ENCODE measurements at regions not wholly inside any gene's neighbourhood (a gene's known extent, or its start where the extent isn't known, plus 50 kb on each side); places are given as distances from the start of the nearest gene placed in this dataset.

- intact Hi-C loops (cut with DNase I) = no loop called here
- DNase-seq = no peak
- no peak for ATAC-seq (ENCODE audit: poor library complexity)
Measured at GRCh38 chr1:222325506-222325905, 222.4 kb downstream of the HHIPL2 start.

GRCh38 chr1:222314839-222315238 is 233.1 kb downstream of the HHIPL2 start:
- no peak for ATAC-seq (ENCODE audit: poor library complexity)
- intact Hi-C loops (cut with DNase I) = no loop called here

GRCh38 chr1:222310836-222311235 is 237.1 kb downstream of the HHIPL2 start:
- DNase-seq (peak; percentile 44), ATAC-seq (ENCODE audit: poor library complexity) (peak; percentile 62)
- intact Hi-C loops (cut with DNase I) = no loop called here

More at GRCh38 chr1:222314839-222315238, 233.1 kb downstream of the HHIPL2 start:
- DNase-seq = no peak

GRCh38 chr1:222307621-222308020 is 240.3 kb downstream of the HHIPL2 start:
- intact Hi-C loops (cut with DNase I) = no loop called here
- no peak for DNase-seq

GRCh38 chr1:222306512-222306911 is 241.4 kb downstream of the HHIPL2 start:
- intact Hi-C loops (cut with DNase I) = no loop called here
- ATAC-seq (ENCODE audit: poor library complexity) (no peak), DNase-seq (no peak)

More at GRCh38 chr1:222307621-222308020, 240.3 kb downstream of the HHIPL2 start:
- ATAC-seq (ENCODE audit: poor library complexity) = no peak

- intact Hi-C loops (cut with DNase I) = no loop called here
- DNase-seq = no peak
- ATAC-seq (ENCODE audit: poor library complexity) = no peak
Measured at GRCh38 chr1:222306011-222306410, 241.9 kb downstream of the HHIPL2 start.

GRCh38 chr1:222301652-222302051 is 246.3 kb downstream of the HHIPL2 start:
- no peak for DNase-seq
- intact Hi-C loops (cut with DNase I) = no loop called here
- ATAC-seq (ENCODE audit: poor library complexity) = no peak

GRCh38 chr1:222299524-222299923 is 248.4 kb downstream of the HHIPL2 start:
- DNase-seq (no peak), ATAC-seq (ENCODE audit: poor library complexity) (no peak)
- intact Hi-C loops (cut with DNase I) = no loop called here

- no peak for DNase-seq
- no peak for ATAC-seq (ENCODE audit: poor library complexity)
- intact Hi-C loops (cut with DNase I) = no loop called here
Measured at GRCh38 chr1:222290866-222291265, 257.0 kb downstream of the HHIPL2 start.

- intact Hi-C loops (cut with DNase I) = no loop called here
- ATAC-seq (ENCODE audit: poor library complexity) (no peak), DNase-seq (no peak)
Measured at GRCh38 chr1:222288053-222288452, 259.9 kb downstream of the HHIPL2 start.

GRCh38 chr1:222286011-222286410 is 261.9 kb downstream of the HHIPL2 start:
- ATAC-seq (ENCODE audit: poor library complexity) (no peak), DNase-seq (no peak)
- intact Hi-C loops (cut with DNase I) = no loop called here

- intact Hi-C loops (cut with DNase I) = no loop called here
- no peak for ATAC-seq (ENCODE audit: poor library complexity)
- no peak for DNase-seq
Measured at GRCh38 chr1:222285526-222285925, 262.4 kb downstream of the HHIPL2 start.

- no peak for ATAC-seq (ENCODE audit: poor library complexity)
- intact Hi-C loops (cut with DNase I) = no loop called here
Measured at GRCh38 chr1:222284466-222284865, 263.4 kb downstream of the HHIPL2 start.

GRCh38 chr1:222283147-222283768 is 264.6 kb downstream of the HHIPL2 start:
- ATAC-seq (ENCODE audit: poor library complexity) = no peak
- intact Hi-C loops (cut with DNase I) = no loop called here
- DNase-seq = no peak

More at GRCh38 chr1:222284466-222284865, 263.4 kb downstream of the HHIPL2 start:
- no peak for DNase-seq

GRCh38 chr1:222279591-222279990 is 268.3 kb downstream of the HHIPL2 start:
- no peak for DNase-seq
- no peak for ATAC-seq (ENCODE audit: poor library complexity)
- intact Hi-C loops (cut with DNase I) = no loop called here

- intact Hi-C loops (cut with DNase I) = no loop called here
- ATAC-seq (ENCODE audit: poor library complexity) (no peak), DNase-seq (no peak)
Measured at GRCh38 chr1:222278501-222278900, 269.4 kb downstream of the HHIPL2 start.

GRCh38 chr1:222275729-222276465 is 272.0 kb downstream of the HHIPL2 start:
- no peak for DNase-seq
- intact Hi-C loops (cut with DNase I) = no loop called here
- ATAC-seq (ENCODE audit: poor library complexity) = no peak

GRCh38 chr1:222275001-222275728 is 272.7 kb downstream of the HHIPL2 start:
- intact Hi-C loops (cut with DNase I) = no loop called here
- ATAC-seq (ENCODE audit: poor library complexity) (no peak), DNase-seq (no peak)

- DNase-seq = no peak
- ATAC-seq (ENCODE audit: poor library complexity) = no peak
- intact Hi-C loops (cut with DNase I) = no loop called here
Measured at GRCh38 chr1:222266223-222267196, 281.4 kb downstream of the HHIPL2 start.
